SK-N-SH treated with all-trans-retinoic acid at 6 μM for 48 hours (cell line): ENCODE measurements at regions not wholly inside any gene's neighbourhood (a gene's known extent, or its start where the extent isn't known, plus 50 kb on each side); places are given as distances from the start of the nearest gene placed in this dataset.
"Not testable (repeated sequence)": the region's sequence is repeated elsewhere in the genome, so short reads cannot be mapped to it uniquely, and the experiment has no call there.

Experiments used
- ATAC-seq: fragments of 200-7000 bp; cut with Tn5 transposase; 3 replicates; pipeline ENCODE4 v1.9.1; 2020; ENCODE audit warnings: mild to moderate bottlenecking, moderate library complexity
- BACH2 ChIP-seq: fragments of 250-450 bp; sonication (Bioruptor Pico); IDR thresholded peaks from 2 replicates; pipeline ENCODE4 v1.9.0; 2021; ENCODE audit warnings: mild to moderate bottlenecking, borderline replicate concordance
- CREB5 ChIP-seq: fragments of 250-450 bp; sonication (Bioruptor Pico); IDR thresholded peaks from 2 replicates; pipeline ENCODE4 v1.5.1; 2020; ENCODE audit warnings: low read depth, mild to moderate bottlenecking, moderate library complexity
- CSDC2 ChIP-seq: fragments of 250-450 bp; sonication (Bioruptor Pico); IDR thresholded peaks from 2 replicates; pipeline ENCODE4 v1.5.0; 2020; ENCODE audit warnings: mild to moderate bottlenecking, moderate library complexity
- CSRNP3 ChIP-seq: fragments of 250-450 bp; sonication (Bioruptor Pico); IDR thresholded peaks from 2 replicates; pipeline ENCODE4 v1.5.1; 2021; ENCODE audit warnings: mild to moderate bottlenecking, moderate library complexity
- ESRRG ChIP-seq: fragments of 250-450 bp; sonication (Bioruptor Pico); IDR thresholded peaks from 2 replicates; pipeline ENCODE4 v1.6.1; 2021; ENCODE audit warnings: mild to moderate bottlenecking
- GLIS3 ChIP-seq: fragments of 250-450 bp; sonication (Bioruptor Pico); IDR thresholded peaks from 2 replicates; pipeline ENCODE4 v1.5.0; 2020; ENCODE audit warnings: mild to moderate bottlenecking, moderate library complexity
- OSR1 ChIP-seq: fragments of 250-450 bp; sonication (Bioruptor Pico); IDR thresholded peaks from 2 replicates; pipeline ENCODE4 v1.8.0; 2022; ENCODE audit warnings: moderate library complexity, mild to moderate bottlenecking, inconsistent platforms
- PATZ1 ChIP-seq: fragments of 250-450 bp; sonication (Bioruptor Pico); IDR thresholded peaks from 2 replicates; pipeline ENCODE4 v1.8.0; 2020; ENCODE audit warnings: mild to moderate bottlenecking, moderate library complexity, borderline replicate concordance
- PPARA ChIP-seq: fragments of 250-450 bp; sonication (Bioruptor Pico); IDR thresholded peaks from 2 replicates; pipeline ENCODE4 v1.5.0; 2020; ENCODE audit warnings: mild to moderate bottlenecking, borderline replicate concordance
- SNAI2 ChIP-seq: fragments of 250-450 bp; sonication (Bioruptor Pico); IDR thresholded peaks from 2 replicates; pipeline ENCODE4 v1.5.0; 2020; ENCODE audit warnings: mild to moderate bottlenecking, moderate library complexity
- TOX ChIP-seq: fragments of 250-450 bp; sonication (Bioruptor Pico); IDR thresholded peaks from 2 replicates; pipeline ENCODE4 v1.8.0; 2021; ENCODE audit warnings: mild to moderate bottlenecking, moderate library complexity, borderline replicate concordance
- TSHZ2 ChIP-seq: fragments of 250-450 bp; sonication (Bioruptor Pico); IDR thresholded peaks from 2 replicates; pipeline ENCODE4 v1.5.0; 2020; ENCODE audit warnings: mild to moderate bottlenecking, moderate library complexity
- ZC3H10 ChIP-seq: fragments of 250-450 bp; sonication (Bioruptor Pico); IDR thresholded peaks from 2 replicates; pipeline ENCODE4 v1.5.1; 2021; ENCODE audit warnings: mild to moderate bottlenecking, moderate library complexity
- ZFP3 ChIP-seq: fragments of 250-450 bp; sonication (Bioruptor Pico); IDR thresholded peaks from 2 replicates; pipeline ENCODE4 v1.5.0; 2020; ENCODE audit warnings: mild to moderate bottlenecking, moderate library complexity
- ZFP30 ChIP-seq: fragments of 450-650 bp; formaldehyde crosslinking; IDR thresholded peaks from 2 replicates; pipeline ENCODE4 v1.5.0; 2022; ENCODE audit warnings: mild to moderate bottlenecking, moderate library complexity
- ZNF70 ChIP-seq: fragments of 450-650 bp; formaldehyde crosslinking; IDR thresholded peaks from 2 replicates; pipeline ENCODE4 v1.5.0; 2020; ENCODE audit warnings: mild to moderate bottlenecking, moderate library complexity

- TF ChIP-seq SNAI2 (CRISPR knock-in tag) (no peak), CREB5 (CRISPR knock-in tag) (no peak), BACH2 (CRISPR knock-in tag) (no peak), ZNF70 (CRISPR knock-in tag) (no peak)
- no peak for ATAC-seq
These were observed 214.7 kb downstream of the SLITRK1 start for GRCh38 chr13:83667606-83668005.

GRCh38 chr13:83666141-83666540 lies 216.1 kb downstream of the SLITRK1 start:
- TF ChIP-seq PATZ1 (CRISPR knock-in tag) = no peak
- TF ChIP-seq TOX = peak; percentile 20; the same call in 1 of the 2 replicates
- ATAC-seq = peak; percentile 43; the same call in 1 of the 3 replicates

- TF ChIP-seq TOX (no peak), CREB5 (CRISPR knock-in tag) (no peak), ZFP3 (CRISPR knock-in tag) (no peak), OSR1 (CRISPR knock-in tag) (no peak), GLIS3 (no peak), ZNF70 (CRISPR knock-in tag) (no peak), CSRNP3 (CRISPR knock-in tag) (no peak), ESRRG (CRISPR knock-in tag) (no peak), SNAI2 (CRISPR knock-in tag) (no peak), TSHZ2 (CRISPR knock-in tag) (no peak)
- no peak for ATAC-seq
These were observed 225.0 kb downstream of the SLITRK1 start for GRCh38 chr13:83657281-83657680.

- not testable (repeated sequence) for ATAC-seq
These were observed 239.7 kb downstream of the SLITRK1 start for GRCh38 chr13:83642617-83643016.

- TF ChIP-seq ZC3H10 (no peak), CSDC2 (CRISPR knock-in tag) (no peak), CSRNP3 (CRISPR knock-in tag) (no peak), SNAI2 (CRISPR knock-in tag) (no peak), PATZ1 (CRISPR knock-in tag) (no peak), ZFP30 (no peak), PPARA (no peak)
- ATAC-seq = no peak
These were observed 247.7 kb downstream of the SLITRK1 start for GRCh38 chr13:83634601-83635000.
